A673 (cell line): ENCODE measurements at regions not wholly inside any gene's neighbourhood (a gene's known extent, or its start where the extent isn't known, plus 50 kb on each side); places are given as distances from the start of the nearest gene placed in this dataset.

Experiments
- EZH2 ChIP-seq: fragments of 200-600 bp; sonication (generic); IDR thresholded peaks from 2 replicates; pipeline ENCODE4 v1.6.1; 2017; ENCODE audit warnings: borderline replicate concordance, low read depth, mild to moderate bottlenecking, mixed read lengths, antibody characterized with exemption, low read length; ENCODE audit not compliant: poor library complexity, severe bottlenecking
- TF ChIP-seq, protein P1 (sequence below): fragments of 300-800, 200-600 bp; sonication (generic); conservative IDR thresholded peaks from 2 replicates; pipeline ENCODE4 v1.5.1; 2017; ENCODE audit warnings: low read depth, mild to moderate bottlenecking, antibody characterized with exemption, low read length, moderate library complexity, mixed read lengths

DNA sequence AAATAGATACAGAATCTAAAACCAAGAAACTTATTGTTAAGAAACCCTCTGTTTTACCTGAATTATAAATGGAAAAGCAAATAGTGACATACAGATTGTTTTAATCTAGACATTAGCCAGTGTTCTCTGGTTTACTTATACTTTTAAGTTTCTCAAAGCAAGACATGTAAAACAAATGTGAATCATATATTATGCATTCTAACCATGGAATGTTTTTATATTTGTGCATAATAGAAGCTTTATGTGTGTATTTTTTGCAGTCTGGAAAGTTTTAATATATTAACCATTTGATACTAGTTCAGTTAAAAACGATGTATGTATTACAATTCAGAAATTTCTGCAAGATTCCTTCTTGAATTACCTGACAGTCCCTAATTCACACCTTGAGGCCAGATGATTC is 150.6 kb upstream of the TMEM72 start:
- TF ChIP-seq, protein P1, sequence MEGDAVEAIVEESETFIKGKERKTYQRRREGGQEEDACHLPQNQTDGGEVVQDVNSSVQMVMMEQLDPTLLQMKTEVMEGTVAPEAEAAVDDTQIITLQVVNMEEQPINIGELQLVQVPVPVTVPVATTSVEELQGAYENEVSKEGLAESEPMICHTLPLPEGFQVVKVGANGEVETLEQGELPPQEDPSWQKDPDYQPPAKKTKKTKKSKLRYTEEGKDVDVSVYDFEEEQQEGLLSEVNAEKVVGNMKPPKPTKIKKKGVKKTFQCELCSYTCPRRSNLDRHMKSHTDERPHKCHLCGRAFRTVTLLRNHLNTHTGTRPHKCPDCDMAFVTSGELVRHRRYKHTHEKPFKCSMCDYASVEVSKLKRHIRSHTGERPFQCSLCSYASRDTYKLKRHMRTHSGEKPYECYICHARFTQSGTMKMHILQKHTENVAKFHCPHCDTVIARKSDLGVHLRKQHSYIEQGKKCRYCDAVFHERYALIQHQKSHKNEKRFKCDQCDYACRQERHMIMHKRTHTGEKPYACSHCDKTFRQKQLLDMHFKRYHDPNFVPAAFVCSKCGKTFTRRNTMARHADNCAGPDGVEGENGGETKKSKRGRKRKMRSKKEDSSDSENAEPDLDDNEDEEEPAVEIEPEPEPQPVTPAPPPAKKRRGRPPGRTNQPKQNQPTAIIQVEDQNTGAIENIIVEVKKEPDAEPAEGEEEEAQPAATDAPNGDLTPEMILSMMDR: no peak
- TF ChIP-seq EZH2: no peak
